GM18867 (cell line): ENCODE measurements at regions not wholly inside any gene's neighbourhood (a gene's known extent, or its start where the extent isn't known, plus 50 kb on each side); places are given as distances from the start of the nearest gene placed in this dataset.
"Not testable (repeated sequence)": the region's sequence is repeated elsewhere in the genome, so short reads cannot be mapped to it uniquely, and the experiment has no call there.

Experiments used
- ATAC-seq: cut with Tn5 transposase; IDR thresholded peaks from one replicate; pipeline ENCODE4 v1.9.1; 2021; ENCODE audit warnings: mild to moderate bottlenecking, moderate library complexity; ENCODE audit not compliant: unreplicated experiment

- ATAC-seq = no peak
These were observed 219.6 kb upstream of the THUMPD2 start for GRCh38 chr2:39998617-39999016.

GRCh38 chr2:39996653-39997080 lies 217.6 kb upstream of the THUMPD2 start:
- no peak for ATAC-seq

GRCh38 chr2:39995005-39995737 lies 216.1 kb upstream of the THUMPD2 start:
- ATAC-seq = no peak

- no peak for ATAC-seq
These were observed 215.1 kb upstream of the THUMPD2 start for GRCh38 chr2:39994151-39994550.

GRCh38 chr2:39991298-39991697 lies 212.2 kb upstream of the THUMPD2 start:
- ATAC-seq = no peak

- no peak for ATAC-seq
These were observed 211.4 kb upstream of the THUMPD2 start for GRCh38 chr2:39990335-39990900.

GRCh38 chr2:39989888-39990287 lies 210.8 kb upstream of the THUMPD2 start:
- no peak for ATAC-seq

- no peak for ATAC-seq
These were observed 202.8 kb upstream of the THUMPD2 start for GRCh38 chr2:39981883-39982311.

GRCh38 chr2:39975476-39976020 lies 196.5 kb upstream of the THUMPD2 start:
- ATAC-seq = no peak

GRCh38 chr2:39968037-39968436 lies 189.0 kb upstream of the THUMPD2 start:
- no peak for ATAC-seq

GRCh38 chr2:39960681-39961080 lies 181.6 kb upstream of the THUMPD2 start:
- not testable (repeated sequence) for ATAC-seq

GRCh38 chr2:39954346-39954745 lies 175.3 kb upstream of the THUMPD2 start:
- ATAC-seq = no peak

- ATAC-seq = no peak
These were observed 170.1 kb upstream of the THUMPD2 start for GRCh38 chr2:39949131-39949530.

GRCh38 chr2:39948016-39948719 lies 169.1 kb upstream of the THUMPD2 start:
- no peak for ATAC-seq

- no peak for ATAC-seq
These were observed 168.4 kb upstream of the THUMPD2 start for GRCh38 chr2:39947294-39948015.

GRCh38 chr2:39942950-39943349 lies 163.9 kb upstream of the THUMPD2 start:
- ATAC-seq = no peak

GRCh38 chr2:39938035-39938835 lies 159.2 kb upstream of the THUMPD2 start:
- ATAC-seq = no peak

GRCh38 chr2:39937621-39938020 lies 158.6 kb upstream of the THUMPD2 start:
- no peak for ATAC-seq

- no peak for ATAC-seq
These were observed 155.8 kb upstream of the THUMPD2 start for GRCh38 chr2:39934851-39935250.

GRCh38 chr2:39933196-39933595 lies 154.1 kb upstream of the THUMPD2 start:
- ATAC-seq = no peak
